Lower leg skin (tissue), 3 donors: ENCODE measurements at regions not wholly inside any gene's neighbourhood (a gene's known extent, or its start where the extent isn't known, plus 50 kb on each side); places are given as distances from the start of the nearest gene placed in this dataset.

Experiments used
- POLR2A ChIP-seq, 2 donors: fragments of 450-650 bp; IDR thresholded peaks; one replicate each; pipeline ENCODE4 v1.6.1; 2016 to 2017; ENCODE audit warnings: antibody characterized with exemption in 2 of 2, mild to moderate bottlenecking in 1 of 2, moderate library complexity in 1 of 2
- TF ChIP-seq, protein P1 (sequence below), 3 donors: fragments of 450-650 bp; IDR thresholded peaks; one replicate each; pipeline ENCODE4 v1.5.1; 2016; ENCODE audit warnings: antibody characterized with exemption in 3 of 3, mild to moderate bottlenecking in 3 of 3, moderate library complexity in 2 of 3

GRCh38 chr15:95538693-95539092, 791.8 kb upstream of the NR2F2 start:
- TF ChIP-seq, protein P1, sequence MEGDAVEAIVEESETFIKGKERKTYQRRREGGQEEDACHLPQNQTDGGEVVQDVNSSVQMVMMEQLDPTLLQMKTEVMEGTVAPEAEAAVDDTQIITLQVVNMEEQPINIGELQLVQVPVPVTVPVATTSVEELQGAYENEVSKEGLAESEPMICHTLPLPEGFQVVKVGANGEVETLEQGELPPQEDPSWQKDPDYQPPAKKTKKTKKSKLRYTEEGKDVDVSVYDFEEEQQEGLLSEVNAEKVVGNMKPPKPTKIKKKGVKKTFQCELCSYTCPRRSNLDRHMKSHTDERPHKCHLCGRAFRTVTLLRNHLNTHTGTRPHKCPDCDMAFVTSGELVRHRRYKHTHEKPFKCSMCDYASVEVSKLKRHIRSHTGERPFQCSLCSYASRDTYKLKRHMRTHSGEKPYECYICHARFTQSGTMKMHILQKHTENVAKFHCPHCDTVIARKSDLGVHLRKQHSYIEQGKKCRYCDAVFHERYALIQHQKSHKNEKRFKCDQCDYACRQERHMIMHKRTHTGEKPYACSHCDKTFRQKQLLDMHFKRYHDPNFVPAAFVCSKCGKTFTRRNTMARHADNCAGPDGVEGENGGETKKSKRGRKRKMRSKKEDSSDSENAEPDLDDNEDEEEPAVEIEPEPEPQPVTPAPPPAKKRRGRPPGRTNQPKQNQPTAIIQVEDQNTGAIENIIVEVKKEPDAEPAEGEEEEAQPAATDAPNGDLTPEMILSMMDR (IDR thresholded peaks at IDR 0.05): no peak
- no peak for TF ChIP-seq POLR2A (IDR thresholded peaks at IDR 0.05)
